ENCODE measurements at regions not wholly inside any gene's neighbourhood (a gene's known extent, or its start where the extent isn't known, plus 50 kb on each side); places are given as distances from the start of the nearest gene placed in this dataset.
"Not testable (repeated sequence)": the region's sequence is repeated elsewhere in the genome, so short reads cannot be mapped to it uniquely, and the experiment has no call there.

- Histone ChIP-seq H3K4me2 (ENCODE audit: low read depth, low read length, poor library complexity, severe bottlenecking) (no peak overlapping the region), H3K4me3 (ENCODE audit: insufficient read depth, low read length, poor library complexity, severe bottlenecking) (no peak overlapping the region), H3K27me3 (ENCODE audit: low read length) (no peaks in the 10 kb centered on the region), H2AFZ (ENCODE audit: low read depth, low read length, severe bottlenecking) (no peak overlapping the region), H3F3A (ENCODE audit: insufficient read depth) (no peaks in the 10 kb centered on the region), H4K20me1 (ENCODE audit: low read depth, low read length) (no peaks in the 10 kb centered on the region), H3K9ac (ENCODE audit: low read length) (no peak overlapping the region), H3K79me2 (ENCODE audit: insufficient read depth, low read length) (no peaks in the 10 kb centered on the region), H3K9me3 (ENCODE audit: insufficient read depth, low read length) (no peaks in the 10 kb centered on the region), H3K27ac (ENCODE audit: low read depth, low read length) (no peak overlapping the region), H3K9me2 (replicated peaks; ENCODE audit: insufficient read depth, low read length) (no peaks in the 10 kb centered on the region), H3K36me3 (ENCODE audit: low read length) (no peaks in the 10 kb centered on the region)
- no peak for TF ChIP-seq EZH2phosphoT487 (conservative IDR thresholded peaks at IDR 0.05; ENCODE audit: low read length)
- no peak for TF ChIP-seq CTCF (IDR thresholded peaks at IDR 0.05; ENCODE audit: insufficient read depth, low read length, poor library complexity, severe bottlenecking)
These were observed 444.3 kb upstream of the PIK3R1 start for GRCh38 chr5:67771221-67771620.

GRCh38 chr5:67770431-67771025, 445.0 kb upstream of the PIK3R1 start:
- no peak for TF ChIP-seq EZH2phosphoT487 (conservative IDR thresholded peaks at IDR 0.05; ENCODE audit: low read length)
- no peak for TF ChIP-seq CTCF (IDR thresholded peaks at IDR 0.05; ENCODE audit: insufficient read depth, low read length, poor library complexity, severe bottlenecking)
- H3F3A ChIP-seq (ENCODE audit: insufficient read depth), result no peaks in the 10 kb centered on the region
- no peak overlapping the region for H3K27ac ChIP-seq (ENCODE audit: low read depth, low read length)
- H2AFZ ChIP-seq (ENCODE audit: low read depth, low read length, severe bottlenecking), result no peak overlapping the region
- H3K4me3 ChIP-seq (ENCODE audit: insufficient read depth, low read length, poor library complexity, severe bottlenecking), result no peak overlapping the region
- H3K9me2 ChIP-seq (replicated peaks; ENCODE audit: insufficient read depth, low read length), result no peaks in the 10 kb centered on the region
- no peaks in the 10 kb centered on the region for H3K9me3 ChIP-seq (ENCODE audit: insufficient read depth, low read length)
- no peaks in the 10 kb centered on the region for H4K20me1 ChIP-seq (ENCODE audit: low read depth, low read length)
- H3K79me2 ChIP-seq (ENCODE audit: insufficient read depth, low read length), result no peaks in the 10 kb centered on the region
- H3K4me2 ChIP-seq (ENCODE audit: low read depth, low read length, poor library complexity, severe bottlenecking), result no peak overlapping the region
- H3K27me3 ChIP-seq (ENCODE audit: low read length), result no peaks in the 10 kb centered on the region
- no peak overlapping the region for H3K9ac ChIP-seq (ENCODE audit: low read length)
- no peaks in the 10 kb centered on the region for H3K36me3 ChIP-seq (ENCODE audit: low read length)

- Histone ChIP-seq H3K9ac (ENCODE audit: low read length) (no peak overlapping the region), H3K36me3 (ENCODE audit: low read length) (no peaks in the 10 kb centered on the region), H3K9me3 (ENCODE audit: insufficient read depth, low read length) (no peaks in the 10 kb centered on the region), H3K9me2 (replicated peaks; ENCODE audit: insufficient read depth, low read length) (no peaks in the 10 kb centered on the region), H3K79me2 (ENCODE audit: insufficient read depth, low read length) (no peaks in the 10 kb centered on the region), H2AFZ (ENCODE audit: low read depth, low read length, severe bottlenecking) (no peak overlapping the region), H3K4me2 (ENCODE audit: low read depth, low read length, poor library complexity, severe bottlenecking) (no peak overlapping the region), H3K4me3 (ENCODE audit: insufficient read depth, low read length, poor library complexity, severe bottlenecking) (no peak overlapping the region), H4K20me1 (ENCODE audit: low read depth, low read length) (no peaks in the 10 kb centered on the region), H3K27me3 (ENCODE audit: low read length) (no peaks in the 10 kb centered on the region), H3K27ac (ENCODE audit: low read depth, low read length) (no peak overlapping the region), H3F3A (ENCODE audit: insufficient read depth) (no peaks in the 10 kb centered on the region)
- TF ChIP-seq EZH2phosphoT487 (conservative IDR thresholded peaks at IDR 0.05; ENCODE audit: low read length) (no peak), CTCF (IDR thresholded peaks at IDR 0.05; ENCODE audit: insufficient read depth, low read length, poor library complexity, severe bottlenecking) (no peak)
These were observed 449.9 kb upstream of the PIK3R1 start for GRCh38 chr5:67765697-67766096.

GRCh38 chr5:67757771-67758170, 457.8 kb upstream of the PIK3R1 start:
- H3K4me2 ChIP-seq (ENCODE audit: low read depth, low read length, poor library complexity, severe bottlenecking); H3K9ac ChIP-seq (ENCODE audit: low read length); H3K27ac ChIP-seq (ENCODE audit: low read depth, low read length); H3F3A ChIP-seq (ENCODE audit: insufficient read depth); H2AFZ ChIP-seq (ENCODE audit: low read depth, low read length, severe bottlenecking); H3K4me3 ChIP-seq (ENCODE audit: insufficient read depth, low read length, poor library complexity, severe bottlenecking); H4K20me1 ChIP-seq (ENCODE audit: low read depth, low read length); H3K9me2 ChIP-seq (replicated peaks; ENCODE audit: insufficient read depth, low read length); H3K27me3 ChIP-seq (ENCODE audit: low read length); H3K36me3 ChIP-seq (ENCODE audit: low read length); H3K9me3 ChIP-seq (ENCODE audit: insufficient read depth, low read length); H3K79me2 ChIP-seq (ENCODE audit: insufficient read depth, low read length): not testable (repeated sequence)
